ENCODE measurements at regions not wholly inside any gene's neighbourhood (a gene's known extent, or its start where the extent isn't known, plus 50 kb on each side); places are given as distances from the start of the nearest gene placed in this dataset.

DNA sequence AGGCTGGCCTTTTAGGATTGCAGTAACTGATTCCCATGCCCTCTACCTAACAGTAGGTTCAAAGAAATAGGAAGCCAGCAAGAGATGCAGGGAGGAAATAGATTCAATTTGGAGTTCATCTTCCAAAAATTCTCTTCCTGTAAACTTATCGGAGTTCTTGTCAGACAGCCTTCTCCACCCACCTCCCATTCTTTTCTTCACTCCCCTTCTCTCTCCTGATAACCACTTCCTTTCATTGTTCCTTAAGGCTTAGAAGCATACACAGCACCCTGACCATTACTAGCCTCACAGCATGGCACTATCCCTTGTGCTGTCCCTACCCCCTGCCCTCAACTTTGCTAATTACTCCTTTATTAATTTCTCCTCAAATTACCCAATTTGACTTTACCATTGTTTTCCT, 130.4 kb upstream of the ADAMTS9 start:
- TF ChIP-seq, protein P1, sequence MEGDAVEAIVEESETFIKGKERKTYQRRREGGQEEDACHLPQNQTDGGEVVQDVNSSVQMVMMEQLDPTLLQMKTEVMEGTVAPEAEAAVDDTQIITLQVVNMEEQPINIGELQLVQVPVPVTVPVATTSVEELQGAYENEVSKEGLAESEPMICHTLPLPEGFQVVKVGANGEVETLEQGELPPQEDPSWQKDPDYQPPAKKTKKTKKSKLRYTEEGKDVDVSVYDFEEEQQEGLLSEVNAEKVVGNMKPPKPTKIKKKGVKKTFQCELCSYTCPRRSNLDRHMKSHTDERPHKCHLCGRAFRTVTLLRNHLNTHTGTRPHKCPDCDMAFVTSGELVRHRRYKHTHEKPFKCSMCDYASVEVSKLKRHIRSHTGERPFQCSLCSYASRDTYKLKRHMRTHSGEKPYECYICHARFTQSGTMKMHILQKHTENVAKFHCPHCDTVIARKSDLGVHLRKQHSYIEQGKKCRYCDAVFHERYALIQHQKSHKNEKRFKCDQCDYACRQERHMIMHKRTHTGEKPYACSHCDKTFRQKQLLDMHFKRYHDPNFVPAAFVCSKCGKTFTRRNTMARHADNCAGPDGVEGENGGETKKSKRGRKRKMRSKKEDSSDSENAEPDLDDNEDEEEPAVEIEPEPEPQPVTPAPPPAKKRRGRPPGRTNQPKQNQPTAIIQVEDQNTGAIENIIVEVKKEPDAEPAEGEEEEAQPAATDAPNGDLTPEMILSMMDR (IDR thresholded peaks at IDR 0.05), result no peak
- TF ChIP-seq EP300 (IDR thresholded peaks at IDR 0.05), result no peak
- no peak for TF ChIP-seq POLR2AphosphoS5 (IDR thresholded peaks at IDR 0.05)
